ENCODE measurements at regions not wholly inside any gene's neighbourhood (a gene's known extent, or its start where the extent isn't known, plus 50 kb on each side); places are given as distances from the start of the nearest gene placed in this dataset.

- no peak for DNase-seq
These were observed 78.3 kb downstream of the MICALL2 start for GRCh38 chr7:1380821-1381580.

- DNase-seq: no peak
These were observed 76.5 kb downstream of the MICALL2 start for GRCh38 chr7:1382553-1383397.

GRCh38 chr7:1383398-1384112 is 75.7 kb downstream of the MICALL2 start:
- no peak for DNase-seq

- no peak for DNase-seq
These were observed 75.2 kb downstream of the MICALL2 start for GRCh38 chr7:1384113-1384415.

Data from NCI-H526 treated with DMSO at 0.1 percent for 48 hours (cell line).